OCI-LY7 (cell line): ENCODE measurements at regions not wholly inside any gene's neighbourhood (a gene's known extent, or its start where the extent isn't known, plus 50 kb on each side); places are given as distances from the start of the nearest gene placed in this dataset.

Source experiments
- BruUV-seq: library from RNA; stranded (reverse); fragments of 400-500 nt; replicated peaks from 2 replicates; lab custom pipeline; 2021; lab: Mats Ljungman, UMichigan
- CTCF ChIA-PET: fragments of 300-600 bp; sonication (Branson Sonifier 250); formaldehyde crosslinking; loops from one replicate; lab custom pipeline; 2022; ENCODE audit warnings: antibody characterized with exemption; ENCODE audit not compliant: unreplicated experiment; lab: Charles Lee
- POLR2A ChIA-PET: fragments of 300-600 bp; sonication (Branson Sonifier 250); formaldehyde crosslinking; loops from one replicate; lab custom pipeline; 2022; ENCODE audit warnings: antibody characterized with exemption; lab: Charles Lee
- DNase-seq: peaks from one replicate; pipeline ENCODE4 v3.0.0-alpha.2; 2015; ENCODE audit warnings: low spot score
- H2AFZ ChIP-seq: fragments of 200-600 bp; sonication (generic), shearing (Covaris generic); 2 replicates; pipeline ENCODE4 v1.6.1; 2014; ENCODE audit warnings: mild to moderate bottlenecking, antibody characterized with exemption, low read length, moderate library complexity
- H3K27ac ChIP-seq: fragments of 200-600 bp; sonication (generic); 2 replicates; pipeline ENCODE4 v1.5.1; 2014; ENCODE audit warnings: mixed run types, low read depth, mild to moderate bottlenecking, moderate library complexity, low read length, inconsistent platforms; ENCODE audit not compliant: poor library complexity, severe bottlenecking
- H3K36me3 ChIP-seq: fragments of 200-600 bp; sonication (generic); 2 replicates; pipeline ENCODE4 v1.6.1; 2014; ENCODE audit warnings: mild to moderate bottlenecking, antibody characterized with exemption, low read length, moderate library complexity, mixed read lengths; ENCODE audit not compliant: insufficient read depth
- H3K4me1 ChIP-seq: fragments of 200-600 bp; sonication (generic); 2 replicates; pipeline ENCODE4 v1.5.1; 2014; ENCODE audit warnings: mild to moderate bottlenecking, low read length; ENCODE audit not compliant: insufficient read depth, poor library complexity, severe bottlenecking
- H3K4me2 ChIP-seq: fragments of 200-600 bp; sonication (generic); 2 replicates; pipeline ENCODE4 v1.6.1; 2014; ENCODE audit warnings: mild to moderate bottlenecking, low read length
- H3K4me3 ChIP-seq: fragments of 200-600 bp; sonication (generic); 2 replicates; pipeline ENCODE4 v1.5.1; 2014; ENCODE audit warnings: mild to moderate bottlenecking, low read depth, low read length; ENCODE audit not compliant: poor library complexity, severe bottlenecking
- H3K79me2 ChIP-seq: fragments of 200-600 bp; sonication (generic); 2 replicates; pipeline ENCODE4 v1.6.1; 2016; ENCODE audit warnings: low read depth, mild to moderate bottlenecking, low read length, moderate library complexity, mixed read lengths; ENCODE audit not compliant: insufficient read depth
- H3K9me2 ChIP-seq: fragments of 200-600 bp; sonication (generic); 2 replicates; pipeline ENCODE4 v1.6.1; 2016; ENCODE audit warnings: mild to moderate bottlenecking, low read length, mixed read lengths; ENCODE audit not compliant: insufficient read depth
- H3K9me3 ChIP-seq: fragments of 200-600 bp; sonication (generic); 2 replicates; pipeline ENCODE4 v1.6.1; 2014; ENCODE audit warnings: mild to moderate bottlenecking, mixed run types, low read length, mixed read lengths
- H4K20me1 ChIP-seq: fragments of 200-600 bp; sonication (generic); 2 replicates; pipeline ENCODE4 v1.6.1; 2014; ENCODE audit warnings: mild to moderate bottlenecking, antibody characterized with exemption, low read length, moderate library complexity, mixed read lengths; ENCODE audit not compliant: insufficient read depth
- CTCF ChIP-seq: fragments of 200-600 bp; sonication (generic); conservative IDR thresholded peaks from 2 replicates; pipeline ENCODE4 v1.5.1; 2014; ENCODE audit warnings: mild to moderate bottlenecking, antibody characterized with exemption, low read length, moderate library complexity, mixed read lengths
- EZH2phosphoT487 ChIP-seq: fragments of 200-600 bp; sonication (generic); IDR thresholded peaks from 2 replicates; pipeline ENCODE4 v1.6.1; 2018; ENCODE audit warnings: low read depth, borderline replicate concordance, mild to moderate bottlenecking, mixed run types, antibody characterized with exemption, low read length, moderate library complexity, mixed read lengths
- intact Hi-C: fragments of 100-400 bp; cut with micrococcal nuclease; formaldehyde crosslinking; loops from one replicate; pipeline ENCODE4 v1.10.0; 2022; ENCODE audit not compliant: unreplicated experiment

- no peak overlapping the region for H3K27ac ChIP-seq
- ChIA-PET POLR2A (no interaction called here), CTCF (no interaction called here)
- BruUV-seq = no TSS peak
- H3K36me3 ChIP-seq = no peaks in the 10 kb centered on the region
- TF ChIP-seq EZH2phosphoT487 (no peak), CTCF (no peak)
- H2AFZ ChIP-seq = no peak overlapping the region
- intact Hi-C loops = no loop called here
- H3K9me3 ChIP-seq = peaks cover 5% of the 10 kb centered on the region; the same call in 1 of the 2 replicates
- DNase-seq = no peak
- no peaks in the 10 kb centered on the region for H4K20me1 ChIP-seq
- H3K4me3 ChIP-seq = no peak overlapping the region
- H3K9me2 ChIP-seq = no peaks in the 10 kb centered on the region
- no peak overlapping the region for H3K4me2 ChIP-seq
- H3K4me1 ChIP-seq = no peaks in the 10 kb centered on the region
- H3K79me2 ChIP-seq = no peaks in the 10 kb centered on the region
Observed at GRCh38 chr7:68244389-68244788, 1247.8 kb downstream of the TYW1 start.

DNA sequence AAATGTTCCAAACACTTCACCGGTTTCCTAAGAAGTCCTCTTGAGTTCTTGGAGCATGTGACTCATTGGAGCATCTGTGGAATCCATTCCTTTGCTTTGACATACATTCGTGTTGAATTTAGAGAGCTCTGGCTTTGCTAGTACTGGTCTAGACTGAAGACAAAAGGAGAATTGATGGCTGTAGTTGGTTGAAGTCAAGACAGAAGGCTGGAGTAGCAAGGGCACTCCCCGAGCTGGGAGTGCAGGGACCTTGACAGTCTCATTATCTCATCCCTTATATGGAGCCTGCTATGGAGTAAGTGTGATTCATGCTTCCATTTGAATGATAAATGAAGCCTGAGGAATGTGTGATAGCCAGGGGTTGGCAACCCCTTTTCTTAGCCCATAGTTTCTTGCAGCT lies 1249.1 kb downstream of the TYW1 start:
- intact Hi-C loops = no loop called here
- Histone ChIP-seq H3K4me1 (no peaks in the 10 kb centered on the region), H4K20me1 (no peaks in the 10 kb centered on the region), H3K27ac (no peak overlapping the region), H3K4me3 (no peak overlapping the region), H3K79me2 (no peaks in the 10 kb centered on the region), H3K4me2 (no peak overlapping the region), H3K9me2 (no peaks in the 10 kb centered on the region), H3K36me3 (no peaks in the 10 kb centered on the region), H3K9me3 (peaks cover 10% of the 10 kb centered on the region; the same call in 1 of the 2 replicates), H2AFZ (no peak overlapping the region)
- no peak for TF ChIP-seq CTCF
- TF ChIP-seq EZH2phosphoT487 = no peak
- ChIA-PET CTCF (no interaction called here), POLR2A (no interaction called here)
- DNase-seq = no peak
- no TSS peak for BruUV-seq

GRCh38 chr7:68246189-68246633 lies 1249.6 kb downstream of the TYW1 start:
- Histone ChIP-seq H2AFZ (no peak overlapping the region), H3K27ac (no peak overlapping the region), H3K4me1 (no peaks in the 10 kb centered on the region), H3K36me3 (no peaks in the 10 kb centered on the region), H3K4me3 (no peak overlapping the region), H3K9me2 (no peaks in the 10 kb centered on the region), H4K20me1 (no peaks in the 10 kb centered on the region), H3K9me3 (peaks cover 10% of the 10 kb centered on the region; the same call in 1 of the 2 replicates), H3K79me2 (no peaks in the 10 kb centered on the region), H3K4me2 (no peak overlapping the region)
- POLR2A ChIA-PET = interaction anchor here (0.6 kb wide), 1 partner anchor 703 kb away, joined by 3 read pairs; no protein-coding TSS in a partner anchor
- no peak for DNase-seq
- no TSS peak for BruUV-seq
- no peak for TF ChIP-seq CTCF
- no peak for TF ChIP-seq EZH2phosphoT487
- intact Hi-C loops = no loop called here
- CTCF ChIA-PET = no interaction called here
